NCI-H2196 treated with DMSO at 0.1 percent for 48 hours (cell line): ENCODE measurements at regions not wholly inside any gene's neighbourhood (a gene's known extent, or its start where the extent isn't known, plus 50 kb on each side); places are given as distances from the start of the nearest gene placed in this dataset.

Experiments
- DNase-seq: peaks from one replicate; lab custom pipeline; 2025; ENCODE audit not compliant: unreplicated experiment; lab: John Stamatoyannopoulos, UW

DNA sequence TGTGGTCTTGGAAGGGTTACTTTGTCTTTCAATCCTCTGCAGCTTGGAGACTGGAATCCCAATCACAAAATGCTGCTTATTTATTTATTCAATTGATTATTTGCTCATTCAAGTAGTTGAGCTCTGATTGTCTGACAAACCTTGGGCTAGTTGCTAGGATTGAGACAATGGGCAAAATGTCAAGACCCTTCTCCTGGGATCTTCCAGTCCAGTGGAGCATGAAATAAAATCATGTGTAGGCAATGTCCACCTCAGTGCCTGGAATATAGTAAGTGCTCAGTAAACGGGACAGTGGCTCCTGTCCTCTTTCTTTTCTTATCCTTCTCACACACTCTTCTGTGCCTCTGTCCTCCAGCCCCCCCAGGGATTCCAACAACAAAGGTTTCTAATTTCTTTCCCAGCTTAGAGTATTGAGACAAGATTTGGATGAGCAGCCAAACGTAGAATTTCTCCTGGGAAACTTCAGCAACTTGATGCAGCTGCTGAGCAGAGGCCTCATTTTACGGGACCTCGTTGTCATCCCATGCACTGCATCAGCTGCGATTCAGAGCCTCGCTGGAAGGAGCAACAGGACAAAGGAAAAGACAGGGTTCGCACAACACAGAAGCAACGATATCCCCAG is 545.0 kb downstream of the SOX11 start:
- no peak for DNase-seq

DNA sequence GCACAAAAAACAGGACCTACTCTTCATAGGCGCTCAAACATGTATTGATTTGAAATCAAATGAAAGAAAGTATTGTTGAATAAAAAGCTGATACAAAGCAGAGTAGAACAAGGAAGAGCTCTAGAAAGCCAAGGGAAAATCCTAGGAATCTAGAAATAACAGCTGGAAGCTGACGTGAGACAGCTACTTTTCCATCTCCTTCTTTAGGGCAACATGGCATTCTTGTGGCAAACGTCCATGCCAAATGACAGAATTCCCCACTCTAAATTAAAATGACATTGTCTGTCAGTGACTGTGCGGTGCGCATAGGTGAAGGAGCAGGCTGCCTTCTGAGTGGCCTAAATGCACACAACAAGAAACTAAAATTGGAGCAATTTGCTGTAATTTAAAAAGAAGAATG is 557.4 kb downstream of the SOX11 start:
- DNase-seq = no peak

DNA sequence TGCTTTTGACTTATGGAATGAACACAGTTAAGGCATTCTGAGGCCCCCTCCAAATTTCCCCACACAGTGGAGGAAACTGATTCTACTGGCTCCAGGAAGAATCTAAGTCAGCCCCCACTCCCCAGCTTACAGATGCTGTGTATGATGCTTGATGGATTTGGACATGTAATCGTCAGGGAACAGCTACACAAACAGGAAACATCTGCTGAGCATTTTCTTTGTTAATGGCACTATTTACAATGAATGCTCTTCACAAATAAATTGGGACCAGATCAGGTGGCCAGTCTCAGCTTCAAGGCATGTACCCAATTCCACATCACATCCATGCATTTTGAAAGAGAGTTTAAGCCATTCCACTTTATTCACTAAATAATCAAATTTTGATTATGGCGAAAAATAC is 562.3 kb downstream of the SOX11 start:
- DNase-seq = no peak

DNA sequence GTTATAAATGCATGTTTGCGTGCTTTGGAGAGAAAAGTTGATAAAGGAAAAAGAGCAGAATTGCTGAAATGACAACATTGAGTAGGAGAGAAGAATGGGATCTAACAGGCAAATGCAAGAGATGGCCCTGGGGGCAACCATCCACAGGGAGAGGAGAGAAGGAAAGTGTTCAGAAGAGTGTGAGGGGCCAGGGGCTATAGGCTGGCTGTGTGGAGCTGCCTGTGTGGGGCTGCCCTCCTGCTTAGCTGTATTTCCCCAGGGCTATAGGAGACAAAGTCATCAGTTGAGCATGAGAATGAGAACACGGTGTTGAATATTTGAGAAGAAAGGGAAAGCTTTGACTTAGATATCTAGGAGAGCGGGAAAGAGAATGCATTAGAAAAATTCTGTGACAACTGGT is 572.0 kb downstream of the SOX11 start:
- DNase-seq = no peak

DNA sequence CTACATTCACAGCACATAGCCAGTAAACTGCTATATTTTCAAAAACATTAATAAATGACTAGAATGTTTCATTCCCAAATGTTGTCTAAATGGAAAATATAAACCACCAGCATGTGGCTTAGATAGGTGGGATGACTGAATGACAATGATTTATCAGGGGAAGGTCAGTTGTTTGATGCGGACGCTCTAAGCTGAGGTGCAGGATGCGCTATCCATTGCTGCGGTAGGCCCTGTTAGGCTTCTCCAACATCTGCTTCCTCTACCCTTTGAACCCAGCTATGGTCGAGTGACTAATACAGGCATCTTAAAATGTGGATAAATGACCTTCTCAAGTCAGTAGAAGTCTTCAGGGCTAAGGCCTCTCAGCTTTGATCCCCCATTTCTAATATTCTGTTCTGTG is 584.2 kb downstream of the CMPK2 start:
- DNase-seq = no peak

DNA sequence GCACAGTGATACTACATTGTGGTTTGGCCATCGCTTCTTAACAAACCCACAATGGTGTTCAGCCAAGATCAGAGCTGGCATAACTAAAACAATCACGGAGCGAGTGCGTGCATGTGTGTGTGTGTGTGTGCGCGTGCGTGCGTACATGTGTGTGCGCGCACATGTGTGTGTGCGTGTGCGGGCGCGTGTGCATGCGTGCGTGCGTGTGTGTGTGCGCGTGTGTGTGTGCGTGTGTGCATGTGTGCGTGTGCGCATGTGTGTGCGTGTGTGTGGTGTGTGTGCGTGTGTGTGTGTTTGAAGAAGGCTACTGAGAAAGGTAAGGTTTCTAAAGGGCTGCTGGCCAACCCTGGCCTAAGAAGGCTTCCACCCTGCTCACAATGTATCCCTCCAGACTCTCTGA is 582.4 kb downstream of the CMPK2 start:
- DNase-seq = no peak

DNA sequence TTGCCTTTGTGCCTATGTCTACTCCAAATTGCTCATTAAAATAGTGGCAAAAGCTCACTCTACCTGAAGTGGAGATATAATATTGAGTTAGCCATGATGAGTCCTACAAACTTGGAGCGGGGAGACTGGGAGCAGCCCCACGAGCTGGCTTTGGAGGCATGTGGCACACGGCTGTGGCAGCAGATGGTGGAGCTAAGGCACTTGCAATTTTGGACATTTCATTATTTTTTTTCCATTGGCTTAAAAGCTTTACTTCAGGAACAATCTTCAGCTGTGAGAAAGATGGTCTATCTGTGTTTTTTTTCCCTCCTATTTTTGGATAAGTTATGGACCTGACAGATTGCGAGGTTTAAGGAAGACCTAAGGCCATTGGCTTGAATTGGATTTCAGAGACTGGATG is 578.3 kb downstream of the CMPK2 start:
- DNase-seq = no peak

DNA sequence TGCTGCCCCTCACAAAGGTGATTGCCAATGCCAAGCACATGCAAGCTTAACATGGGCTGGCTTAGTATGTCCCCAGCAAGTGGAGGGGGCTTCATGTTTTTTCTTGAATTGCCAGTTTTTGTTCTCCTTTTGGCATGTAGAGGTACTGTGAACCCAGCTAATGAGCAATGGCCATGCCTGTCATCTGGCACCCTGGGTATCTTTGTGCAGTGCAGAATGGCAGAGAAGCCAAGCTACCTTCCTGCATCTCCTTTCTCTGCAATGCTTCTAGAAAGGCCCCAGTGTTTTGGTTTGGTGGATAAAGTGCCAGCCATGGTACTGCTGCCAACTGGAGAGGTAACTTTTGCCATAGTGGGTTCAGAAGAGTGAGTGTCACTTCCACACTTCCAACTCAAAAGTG is 576.9 kb downstream of the CMPK2 start:
- no peak for DNase-seq

DNA sequence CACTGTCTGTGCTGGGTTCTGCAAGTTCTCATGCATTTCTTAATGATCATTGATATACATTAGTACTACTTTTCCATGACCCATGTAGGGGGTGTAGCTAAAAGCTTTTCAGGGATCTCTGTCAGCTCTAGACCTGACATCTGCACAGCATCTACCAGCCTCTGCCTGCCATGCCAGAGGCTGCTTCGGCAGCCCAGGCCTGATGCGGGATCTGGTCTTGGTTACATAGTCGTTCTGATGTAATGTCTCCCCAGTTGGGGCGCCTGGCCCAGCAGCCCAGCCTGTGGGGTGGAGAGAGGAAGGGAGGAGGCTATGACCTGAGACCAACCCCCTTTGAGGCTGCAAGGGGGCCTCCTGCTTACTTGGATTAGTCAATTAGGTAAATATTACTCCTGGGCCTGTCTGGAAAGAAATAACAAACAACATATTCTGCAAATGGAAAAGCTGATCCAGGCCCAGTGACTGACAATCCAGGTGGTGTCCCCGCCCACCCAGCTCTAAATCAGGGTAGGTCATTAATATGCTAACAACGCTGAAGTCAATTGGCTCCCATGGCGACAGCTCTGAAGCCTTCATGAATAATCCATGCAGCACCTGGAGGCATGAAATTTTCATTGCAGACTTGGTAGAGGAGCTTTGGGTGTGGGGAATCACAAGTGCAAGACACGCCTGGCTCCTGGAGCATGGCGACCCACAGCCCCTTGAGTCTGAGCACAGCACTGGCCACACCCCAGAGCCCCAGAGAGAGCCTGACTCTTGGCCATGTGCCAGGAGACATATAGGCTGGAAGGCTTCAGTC is 575.3 kb downstream of the CMPK2 start:
- no peak for DNase-seq

DNA sequence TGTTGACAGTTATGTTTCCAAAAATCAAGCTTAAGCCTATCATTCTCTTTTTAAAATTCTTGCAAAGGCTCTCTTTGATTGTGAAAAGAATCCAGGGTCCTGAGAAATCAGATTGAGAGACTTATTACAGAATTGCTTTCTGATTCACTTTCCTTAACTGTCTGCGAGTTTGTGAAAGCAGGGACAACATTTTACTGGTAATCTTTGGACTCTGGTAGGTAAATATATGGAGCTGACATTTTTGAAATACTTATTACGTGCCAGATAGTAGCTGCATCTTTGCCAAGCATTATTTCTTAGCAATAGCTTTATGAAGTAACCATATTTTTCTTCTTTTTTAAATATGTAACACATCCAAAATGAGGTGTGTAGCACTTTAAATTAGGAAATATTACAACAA is 570.9 kb downstream of the CMPK2 start:
- DNase-seq = no peak

DNA sequence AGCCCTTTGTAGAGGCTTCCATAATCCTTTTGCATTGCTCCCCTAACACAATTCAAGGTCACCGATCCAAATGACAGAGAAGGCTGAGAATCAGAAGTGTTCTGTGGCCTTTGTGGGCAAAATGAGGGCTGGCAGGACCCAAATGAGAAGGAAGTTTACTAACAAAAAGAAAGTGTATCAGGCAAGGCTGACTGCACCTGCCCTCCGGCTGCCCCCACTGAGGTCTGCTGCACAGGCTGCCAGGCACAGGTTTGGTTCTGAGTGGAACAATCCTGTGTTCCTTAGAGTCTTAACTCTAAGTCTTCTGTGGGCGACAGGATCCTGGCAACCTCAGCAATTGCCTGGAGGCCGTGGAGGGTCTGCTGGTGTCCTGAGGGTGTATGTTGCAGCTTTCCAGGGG is 568.5 kb downstream of the CMPK2 start:
- no peak for DNase-seq

DNA sequence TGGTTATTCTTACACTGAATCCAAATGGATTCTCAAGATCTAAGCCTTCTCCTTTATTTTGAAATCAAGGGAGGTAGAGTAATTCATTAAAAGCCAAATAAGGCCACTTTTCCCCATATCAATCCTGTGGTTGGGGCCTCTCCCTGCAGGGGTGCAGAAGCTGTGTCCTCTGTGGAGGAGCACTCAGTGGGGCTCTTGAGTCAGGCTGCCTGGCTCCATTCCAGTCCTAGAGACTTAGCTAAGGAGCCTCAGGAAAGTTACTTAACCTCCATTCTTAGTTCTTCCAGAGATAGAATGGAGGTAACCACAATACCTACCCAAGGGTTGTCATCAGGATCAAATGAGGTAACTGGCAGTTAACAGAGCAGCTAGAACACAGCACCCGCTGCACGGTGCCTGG is 564.3 kb downstream of the CMPK2 start:
- DNase-seq = no peak

DNA sequence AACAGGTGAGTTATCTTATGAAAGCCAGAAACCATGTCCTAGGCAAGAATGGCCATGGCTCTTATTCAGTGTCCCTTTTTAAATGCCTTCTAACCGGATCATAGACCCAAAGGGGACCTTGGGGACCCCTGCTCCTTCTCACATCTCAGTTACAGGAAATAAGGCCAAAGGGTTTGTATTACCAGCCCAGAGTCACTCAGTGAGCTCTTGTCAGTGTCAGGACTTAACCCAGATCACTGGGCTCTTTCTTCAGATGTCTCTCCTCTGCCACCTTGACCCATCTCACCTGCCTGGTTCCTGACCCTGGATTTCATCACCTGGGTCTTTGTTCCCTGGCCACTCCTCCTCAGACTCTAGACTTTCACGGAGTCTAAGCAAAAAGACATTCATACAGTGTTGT is 556.7 kb downstream of the CMPK2 start:
- no peak for DNase-seq

DNA sequence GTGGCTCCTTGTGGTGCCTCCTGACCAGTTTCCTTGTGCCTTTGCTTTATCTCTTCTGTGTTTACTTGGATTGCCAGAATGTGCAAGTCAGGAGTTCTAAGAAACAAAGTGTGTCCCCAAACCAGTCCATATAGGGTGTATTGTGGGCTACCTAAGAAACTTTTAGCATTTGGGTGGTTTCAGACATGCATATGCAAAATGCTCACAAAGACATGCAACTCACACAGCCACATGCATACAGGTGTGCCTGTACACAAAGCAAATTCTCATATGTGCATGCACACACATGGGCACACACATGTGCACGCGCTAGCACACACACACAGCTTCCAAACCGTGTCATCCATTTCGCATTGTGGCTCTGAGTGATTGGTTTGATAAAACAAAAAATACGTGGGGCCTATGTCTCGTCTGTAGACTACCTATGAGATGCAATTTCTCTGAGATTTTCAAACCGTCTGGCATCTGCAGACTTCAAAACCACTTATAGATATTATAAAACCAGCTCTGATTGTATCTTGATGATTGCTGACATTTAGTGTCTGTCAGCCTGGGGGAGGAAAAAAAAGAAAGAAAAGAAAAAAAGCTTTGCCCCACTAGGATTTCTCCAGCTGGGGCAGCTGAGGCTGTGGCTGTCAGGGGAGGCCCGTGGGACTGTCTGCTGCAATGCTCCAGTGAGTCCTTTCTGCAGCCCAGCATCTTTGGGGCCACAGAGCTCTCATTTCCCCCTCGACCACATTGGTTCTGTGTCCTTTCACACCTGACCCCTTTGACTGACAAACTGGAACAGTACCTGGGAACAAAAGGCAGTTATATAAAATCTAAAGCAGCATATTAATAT is 556.1 kb downstream of the CMPK2 start:
- DNase-seq = no peak

DNA sequence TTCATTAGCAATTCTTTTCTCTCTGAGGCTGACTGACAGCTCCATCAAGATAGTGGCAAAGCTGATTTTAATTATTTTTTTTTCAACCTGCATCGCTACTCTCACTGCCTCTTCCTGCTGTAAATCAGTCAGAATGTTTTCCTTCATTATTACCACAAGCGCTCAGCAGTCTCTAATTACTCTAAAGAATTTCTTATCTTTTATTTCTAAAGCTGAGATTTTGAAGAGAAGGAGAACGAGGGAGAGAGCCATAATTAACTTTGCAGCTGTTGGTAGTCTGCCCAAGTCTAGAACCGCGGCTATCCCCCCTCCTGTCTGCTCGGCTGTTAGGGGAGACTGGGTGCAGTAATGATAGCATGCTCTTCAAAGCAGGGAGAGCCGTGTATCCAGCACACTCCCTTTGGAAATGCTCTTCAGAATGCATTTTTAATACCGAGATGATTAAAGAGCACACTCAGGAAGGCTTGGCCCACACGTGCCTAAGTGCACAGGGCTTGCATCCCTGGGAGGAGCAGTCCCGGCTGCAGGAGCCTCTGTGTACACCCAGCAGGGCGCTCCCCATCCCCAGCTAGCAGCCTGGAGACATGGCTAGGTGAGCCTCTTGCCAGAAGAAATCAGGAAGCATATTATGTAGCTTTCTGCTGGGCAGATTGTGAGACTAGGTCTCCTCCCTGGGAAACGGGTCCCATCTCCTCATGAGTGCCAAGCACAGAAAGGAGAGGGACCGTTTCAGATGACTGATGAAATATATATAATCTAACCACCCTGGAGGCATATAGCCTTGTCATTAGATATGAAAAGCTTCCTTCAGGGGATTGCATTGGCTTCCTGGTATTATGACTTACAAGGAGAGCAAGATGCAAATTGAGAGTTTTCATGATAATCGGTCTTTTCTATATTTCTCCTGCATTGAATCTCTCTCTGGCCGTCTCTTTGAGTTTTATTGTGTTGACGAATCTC is 555.2 kb downstream of the CMPK2 start:
- no peak for DNase-seq

DNA sequence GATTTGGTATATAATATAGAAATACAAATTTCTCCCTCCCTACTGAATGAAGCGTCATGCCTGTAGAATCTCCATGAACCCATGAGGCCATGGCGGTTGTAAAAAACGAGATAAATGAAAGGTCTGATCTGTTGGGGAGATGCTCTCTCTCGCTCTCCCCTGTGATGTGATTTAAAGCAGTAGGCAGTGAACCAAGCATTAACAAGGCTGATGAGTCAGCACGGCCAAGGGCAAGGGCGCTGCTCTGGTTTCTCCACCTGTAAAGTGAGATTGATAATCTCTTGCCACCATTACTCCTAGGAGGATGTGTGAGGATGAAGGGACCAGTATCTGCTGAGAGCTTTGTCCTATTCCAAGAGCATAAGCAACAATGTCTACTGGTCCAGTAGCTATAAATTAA is 553.3 kb downstream of the CMPK2 start:
- DNase-seq = no peak

DNA sequence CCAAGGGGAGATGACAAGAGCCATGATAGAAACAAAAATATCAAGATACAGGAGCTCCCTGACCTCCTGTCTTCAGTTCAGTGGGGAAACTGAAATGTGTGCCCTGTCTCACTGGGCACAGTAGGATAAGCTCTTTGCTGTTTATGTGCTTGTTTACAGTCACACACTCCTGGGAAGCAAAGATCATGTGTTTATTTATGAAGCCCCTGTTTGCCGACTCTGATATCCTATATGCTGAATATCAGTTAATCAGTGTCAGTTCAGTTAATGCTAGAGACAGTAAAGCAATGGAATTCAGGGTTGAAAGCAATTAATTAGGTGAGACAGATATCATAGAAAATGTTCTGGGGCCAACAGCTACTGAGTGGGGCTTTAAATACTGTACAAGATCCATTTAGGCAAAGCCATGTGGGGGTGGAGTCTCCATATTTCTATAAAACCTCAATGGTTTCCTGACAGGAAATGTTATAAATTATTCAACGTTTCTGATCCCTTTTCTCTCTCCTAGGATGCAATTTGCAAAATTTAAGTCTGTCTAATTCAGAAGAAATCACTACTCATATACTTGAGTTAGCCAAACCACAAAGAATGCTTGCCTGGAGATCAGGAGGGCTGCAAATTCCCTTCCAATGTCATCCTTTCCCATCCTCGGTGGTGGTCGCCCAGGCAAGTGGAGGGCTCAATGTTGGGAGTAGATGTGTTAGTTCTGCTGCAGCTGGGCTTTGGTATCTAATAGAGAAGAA is 551.3 kb downstream of the CMPK2 start:
- no peak for DNase-seq

DNA sequence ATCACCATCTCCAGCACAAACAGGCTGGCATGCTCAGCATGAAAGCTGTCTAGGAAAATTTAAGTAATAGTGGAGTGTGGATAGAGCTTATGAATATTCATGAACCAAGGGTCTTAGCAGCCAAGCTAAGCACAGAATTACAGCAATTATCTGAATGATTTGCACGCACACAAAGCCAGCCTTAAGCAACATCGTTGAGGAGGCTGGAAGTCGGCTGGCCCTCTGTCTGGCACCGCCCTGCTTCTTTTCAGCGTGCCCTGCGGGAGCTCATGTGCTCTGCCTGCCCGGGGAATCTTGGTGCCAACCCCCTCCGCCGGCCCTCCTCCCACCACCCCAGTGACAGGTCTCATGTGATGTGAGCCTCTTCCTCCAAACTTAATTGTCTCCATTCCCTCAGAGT is 540.1 kb downstream of the CMPK2 start:
- no peak for DNase-seq

DNA sequence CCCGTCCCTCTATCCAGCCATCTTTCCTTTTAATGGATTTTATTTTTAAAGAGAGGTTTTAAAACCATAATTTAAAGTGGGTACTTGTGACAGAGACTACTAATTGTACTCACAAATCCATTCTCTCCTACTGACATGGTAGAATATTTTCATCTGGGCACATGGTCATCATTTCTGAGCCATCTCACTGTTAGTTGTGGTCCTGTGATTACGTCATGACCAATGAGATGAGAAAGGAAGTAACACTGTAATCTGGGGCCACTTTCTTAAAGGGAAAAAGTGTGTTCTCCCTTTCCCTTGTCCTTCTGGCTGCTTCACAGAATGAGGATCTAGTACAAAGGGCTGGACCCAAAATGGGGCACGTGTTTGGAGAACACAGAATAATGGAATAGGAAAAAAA is 538.7 kb downstream of the CMPK2 start:
- no peak for DNase-seq

DNA sequence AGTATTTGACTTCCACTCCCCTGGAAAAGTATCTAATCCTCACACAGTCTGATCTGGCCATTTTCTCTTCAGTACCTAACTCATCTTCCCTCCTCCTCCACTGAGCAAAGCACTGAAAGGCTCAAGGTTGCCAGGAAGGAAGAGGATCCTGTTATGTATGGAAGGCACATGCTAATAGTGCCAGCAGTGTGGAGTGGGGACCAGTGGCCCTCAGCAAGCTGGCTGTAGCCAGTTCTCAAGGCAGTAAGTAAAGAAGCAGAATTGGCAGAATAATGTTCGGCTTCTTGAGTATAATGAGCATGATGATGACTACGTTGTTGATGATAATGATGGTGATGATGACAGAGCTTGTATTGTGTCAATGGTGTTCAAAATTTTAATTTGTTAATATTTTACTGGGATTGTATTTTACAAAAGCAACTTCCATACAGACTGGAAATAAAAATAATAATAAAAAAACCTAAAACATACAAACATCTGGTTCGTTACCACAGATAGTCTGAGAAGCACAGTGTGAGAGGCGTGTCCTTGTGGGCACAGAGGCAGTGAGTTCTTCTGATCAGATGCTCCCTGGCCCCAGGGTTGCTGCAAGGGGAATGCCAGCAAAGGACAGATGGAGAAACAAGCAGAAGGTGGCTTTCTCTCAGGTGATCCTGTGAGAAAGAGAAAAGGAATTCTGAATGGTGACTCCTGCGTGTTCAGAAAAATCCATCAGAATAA is 528.8 kb downstream of the CMPK2 start:
- DNase-seq = no peak
